ENCODE measurements at regions not wholly inside any gene's neighbourhood (a gene's known extent, or its start where the extent isn't known, plus 50 kb on each side); places are given as distances from the start of the nearest gene placed in this dataset.

- TF ChIP-seq EZH2phosphoT487 (IDR thresholded peaks at IDR 0.05; ENCODE audit: low read depth, severe bottlenecking, unreplicated experiment) (no peak), EZH2 (IDR thresholded peaks at IDR 0.05; ENCODE audit: borderline replicate concordance) (no peak), CTCF (IDR thresholded peaks at IDR 0.05; ENCODE audit: poor library complexity) (no peak)
- Histone ChIP-seq H3K27me3 (no peaks in the 10 kb centered on the region), H3K4me1 (ENCODE audit: insufficient read depth) (no peaks in the 10 kb centered on the region), H3K9me3 (ENCODE audit: low read depth) (no peaks in the 10 kb centered on the region), H4K20me1 (ENCODE audit: insufficient read depth, poor library complexity, severe bottlenecking) (no peaks in the 10 kb centered on the region), H3K9me2 (replicated peaks; ENCODE audit: insufficient read depth) (no peaks in the 10 kb centered on the region), H3K4me3 (no peak overlapping the region), H3K36me3 (replicated peaks; ENCODE audit: insufficient read depth, low read depth) (no peaks in the 10 kb centered on the region), H3K27ac (no peak overlapping the region), H3K4me2 (no peak overlapping the region), H2AFZ (no peak overlapping the region), H3K79me2 (no peaks in the 10 kb centered on the region)
- no peak for DNase-seq (ENCODE audit: low spot score)
- WGBS (ENCODE audit: low lambda C conversion rate, missing lambda C conversion rate) = 84% methylated on average over 6 of the region's 6 CpGs
Observed at GRCh38 chr13:75071796-75072195, 410.2 kb downstream of the TBC1D4 start.

GRCh38 chr13:75071395-75071794, 410.6 kb downstream of the TBC1D4 start:
- H3K4me3 ChIP-seq = no peak overlapping the region
- WGBS (ENCODE audit: low lambda C conversion rate, missing lambda C conversion rate) = 74% methylated on average over 2 of the region's 2 CpGs
- H3K4me1 ChIP-seq (ENCODE audit: insufficient read depth) = no peaks in the 10 kb centered on the region
- H3K9me3 ChIP-seq (ENCODE audit: low read depth) = no peaks in the 10 kb centered on the region
- TF ChIP-seq EZH2 (IDR thresholded peaks at IDR 0.05; ENCODE audit: borderline replicate concordance) (no peak), CTCF (IDR thresholded peaks at IDR 0.05; ENCODE audit: poor library complexity) (no peak), EZH2phosphoT487 (IDR thresholded peaks at IDR 0.05; ENCODE audit: low read depth, severe bottlenecking, unreplicated experiment) (no peak)
- no peak overlapping the region for H3K27ac ChIP-seq
- no peak overlapping the region for H3K4me2 ChIP-seq
- H3K79me2 ChIP-seq = no peaks in the 10 kb centered on the region
- H3K36me3 ChIP-seq (replicated peaks; ENCODE audit: insufficient read depth, low read depth) = no peaks in the 10 kb centered on the region
- no peaks in the 10 kb centered on the region for H4K20me1 ChIP-seq (ENCODE audit: insufficient read depth, poor library complexity, severe bottlenecking)
- DNase-seq (ENCODE audit: low spot score) = no peak
- no peaks in the 10 kb centered on the region for H3K27me3 ChIP-seq
- no peak overlapping the region for H2AFZ ChIP-seq
- H3K9me2 ChIP-seq (replicated peaks; ENCODE audit: insufficient read depth) = no peaks in the 10 kb centered on the region

- no peaks in the 10 kb centered on the region for H3K36me3 ChIP-seq (replicated peaks; ENCODE audit: insufficient read depth, low read depth)
- no peaks in the 10 kb centered on the region for H3K79me2 ChIP-seq
- H3K27me3 ChIP-seq = no peaks in the 10 kb centered on the region
- no peak overlapping the region for H3K4me3 ChIP-seq
- no peak overlapping the region for H3K4me2 ChIP-seq
- H3K9me3 ChIP-seq (ENCODE audit: low read depth) = no peaks in the 10 kb centered on the region
- no peaks in the 10 kb centered on the region for H3K9me2 ChIP-seq (replicated peaks; ENCODE audit: insufficient read depth)
- H3K4me1 ChIP-seq (ENCODE audit: insufficient read depth) = no peaks in the 10 kb centered on the region
- no peak overlapping the region for H3K27ac ChIP-seq
- DNase-seq (ENCODE audit: low spot score) = no peak
- H4K20me1 ChIP-seq (ENCODE audit: insufficient read depth, poor library complexity, severe bottlenecking) = no peaks in the 10 kb centered on the region
- no peak for TF ChIP-seq EZH2phosphoT487 (IDR thresholded peaks at IDR 0.05; ENCODE audit: low read depth, severe bottlenecking, unreplicated experiment)
- no peak for TF ChIP-seq CTCF (IDR thresholded peaks at IDR 0.05; ENCODE audit: poor library complexity)
- TF ChIP-seq EZH2 (IDR thresholded peaks at IDR 0.05; ENCODE audit: borderline replicate concordance) = no peak
- H2AFZ ChIP-seq = no peak overlapping the region
Observed at GRCh38 chr13:75061909-75062308, 420.1 kb downstream of the TBC1D4 start.

GRCh38 chr13:75055296-75055695, 426.7 kb downstream of the TBC1D4 start:
- Histone ChIP-seq H3K4me2 (no peak overlapping the region), H4K20me1 (ENCODE audit: insufficient read depth, poor library complexity, severe bottlenecking) (no peaks in the 10 kb centered on the region), H2AFZ (no peak overlapping the region), H3K79me2 (no peaks in the 10 kb centered on the region), H3K4me3 (no peak overlapping the region), H3K36me3 (replicated peaks; ENCODE audit: insufficient read depth, low read depth) (no peaks in the 10 kb centered on the region), H3K4me1 (ENCODE audit: insufficient read depth) (peaks cover 10% of the 10 kb centered on the region), H3K27ac (no peak overlapping the region), H3K27me3 (no peaks in the 10 kb centered on the region), H3K9me2 (replicated peaks; ENCODE audit: insufficient read depth) (no peaks in the 10 kb centered on the region), H3K9me3 (ENCODE audit: low read depth) (no peaks in the 10 kb centered on the region)
- no peak for DNase-seq (ENCODE audit: low spot score)
- TF ChIP-seq CTCF (IDR thresholded peaks at IDR 0.05; ENCODE audit: poor library complexity) = no peak
- TF ChIP-seq EZH2 (IDR thresholded peaks at IDR 0.05; ENCODE audit: borderline replicate concordance) = no peak
- no peak for TF ChIP-seq EZH2phosphoT487 (IDR thresholded peaks at IDR 0.05; ENCODE audit: low read depth, severe bottlenecking, unreplicated experiment)
